ENCODE measurements at regions not wholly inside any gene's neighbourhood (a gene's known extent, or its start where the extent isn't known, plus 50 kb on each side); places are given as distances from the start of the nearest gene placed in this dataset.

DNA sequence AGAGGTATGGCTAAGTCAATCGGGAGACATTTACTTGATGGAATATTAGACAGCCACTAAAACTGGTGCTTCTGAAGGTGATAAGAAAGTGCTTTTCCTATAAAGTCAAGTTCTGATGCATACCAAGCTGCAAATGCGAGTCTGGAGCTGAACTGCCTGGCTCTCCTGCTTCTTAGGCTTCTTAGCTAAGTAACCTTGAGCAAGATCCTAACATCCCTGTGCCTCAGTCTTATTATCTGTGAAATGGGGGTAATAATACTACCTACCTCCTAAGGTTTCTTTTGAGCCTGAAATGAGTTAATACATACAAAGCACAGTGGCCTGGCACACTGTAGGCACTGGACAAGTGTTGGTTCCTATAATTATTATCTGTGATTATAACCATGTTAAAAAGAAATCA is 64.5 kb downstream of the ZIC5 start:
- TF ChIP-seq, protein P1, sequence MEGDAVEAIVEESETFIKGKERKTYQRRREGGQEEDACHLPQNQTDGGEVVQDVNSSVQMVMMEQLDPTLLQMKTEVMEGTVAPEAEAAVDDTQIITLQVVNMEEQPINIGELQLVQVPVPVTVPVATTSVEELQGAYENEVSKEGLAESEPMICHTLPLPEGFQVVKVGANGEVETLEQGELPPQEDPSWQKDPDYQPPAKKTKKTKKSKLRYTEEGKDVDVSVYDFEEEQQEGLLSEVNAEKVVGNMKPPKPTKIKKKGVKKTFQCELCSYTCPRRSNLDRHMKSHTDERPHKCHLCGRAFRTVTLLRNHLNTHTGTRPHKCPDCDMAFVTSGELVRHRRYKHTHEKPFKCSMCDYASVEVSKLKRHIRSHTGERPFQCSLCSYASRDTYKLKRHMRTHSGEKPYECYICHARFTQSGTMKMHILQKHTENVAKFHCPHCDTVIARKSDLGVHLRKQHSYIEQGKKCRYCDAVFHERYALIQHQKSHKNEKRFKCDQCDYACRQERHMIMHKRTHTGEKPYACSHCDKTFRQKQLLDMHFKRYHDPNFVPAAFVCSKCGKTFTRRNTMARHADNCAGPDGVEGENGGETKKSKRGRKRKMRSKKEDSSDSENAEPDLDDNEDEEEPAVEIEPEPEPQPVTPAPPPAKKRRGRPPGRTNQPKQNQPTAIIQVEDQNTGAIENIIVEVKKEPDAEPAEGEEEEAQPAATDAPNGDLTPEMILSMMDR (IDR thresholded peaks at IDR 0.05; ENCODE audit: borderline replicate concordance, extremely low read depth, low read length, poor library complexity, severe bottlenecking): no peak
- no peak for TF ChIP-seq EZH2 (IDR thresholded peaks at IDR 0.05; ENCODE audit: borderline replicate concordance, low read depth, low read length, severe bottlenecking)
